Left lung (tissue), 4 donors: ENCODE measurements at regions not wholly inside any gene's neighbourhood (a gene's known extent, or its start where the extent isn't known, plus 50 kb on each side); places are given as distances from the start of the nearest gene placed in this dataset.

Experiments used
- ATAC-seq: fragments of 200-7000 bp; cut with Tn5 transposase; one replicate; pipeline ENCODE4 v1.9.1; 2020; ENCODE audit warnings: moderate library complexity
- DNase-seq, 4 donors: peaks; one replicate each; pipeline ENCODE4 v3.0.0-alpha.2; 2013 to 2020
- H3K27ac ChIP-seq, 2 donors: fragments of 200-600 bp; sonication (generic) in 1 of 2; one replicate each; pipeline versions ENCODE4 v1.5.0 to v1.8.0; 2020 to 2021
- H3K27me3 ChIP-seq, 2 donors: fragments of 200-600 bp; sonication (generic) in 1 of 2; one replicate each; pipeline versions ENCODE4 v1.5.0 to v1.8.0; 2020 to 2021
- H3K36me3 ChIP-seq, 2 donors: fragments of 200-600 bp; sonication (generic) in 1 of 2; one replicate each; pipeline versions ENCODE4 v1.5.0 to v1.8.0; 2020 to 2021
- H3K4me1 ChIP-seq, 2 donors: fragments of 200-600 bp; one replicate each; pipeline ENCODE4 v1.8.0; 2021
- H3K4me3 ChIP-seq, 2 donors: fragments of 200-600 bp; sonication (generic) in 1 of 2; one replicate each; pipeline versions ENCODE4 v1.5.0 to v1.8.0; 2020 to 2021; ENCODE audit warnings: mild to moderate bottlenecking in 1 of 2
- H3K9me3 ChIP-seq, 2 donors: fragments of 200-600 bp; sonication (generic) in 1 of 2; one replicate each; pipeline versions ENCODE4 v1.5.0 to v1.8.0; 2020 to 2021
- CTCF ChIP-seq, 2 donors: fragments of 200-600 bp; sonication (generic) in 1 of 2; IDR thresholded peaks; one replicate each; pipeline versions ENCODE4 v1.5.0 to v1.8.0; 2021; ENCODE audit warnings: antibody characterized with exemption in 2 of 2
- intact Hi-C, 2 donors: fragments of 100-400 bp; cut with DNase I; formaldehyde crosslinking; loops; one replicate each; pipeline versions ENCODE4 v1.11.2 to v1.14.2; 2022
- donor health status: DM: no; HTN: yes; CAD: no.
- donor health status: DM: no; HTN: no; CAD: no.

- intact Hi-C loops, result no loop called here
- no peak overlapping the region for H3K4me3 ChIP-seq
- no peaks in the 10 kb centered on the region for H3K9me3 ChIP-seq
- H3K36me3 ChIP-seq, result no peaks in the 10 kb centered on the region
- no peak for TF ChIP-seq CTCF (IDR thresholded peaks at IDR 0.05)
- H3K27ac ChIP-seq, result no peak overlapping the region
- no peak for ATAC-seq
- H3K4me1 ChIP-seq, result no peaks in the 10 kb centered on the region
- no peaks in the 10 kb centered on the region for H3K27me3 ChIP-seq
- DNase-seq, result no peak
Measured at GRCh38 chr18:1573732-1574131, 669.1 kb downstream of the ADCYAP1 start.

GRCh38 chr18:1575084-1575483 lies 670.4 kb downstream of the ADCYAP1 start:
- no peaks in the 10 kb centered on the region for H3K9me3 ChIP-seq
- H3K36me3 ChIP-seq, result no peaks in the 10 kb centered on the region
- H3K27me3 ChIP-seq, result no peaks in the 10 kb centered on the region
- H3K27ac ChIP-seq, result no peak overlapping the region
- ATAC-seq (no peak), DNase-seq (no peak)
- H3K4me1 ChIP-seq, result no peaks in the 10 kb centered on the region
- intact Hi-C loops, result no loop called here
- H3K4me3 ChIP-seq, result no peak overlapping the region
- no peak for TF ChIP-seq CTCF (IDR thresholded peaks at IDR 0.05)

- no peaks in the 10 kb centered on the region for H3K36me3 ChIP-seq
- intact Hi-C loops, result no loop called here
Measured at GRCh38 chr18:1578505-1578904, 673.8 kb downstream of the ADCYAP1 start.

GRCh38 chr18:1581581-1581980 lies 676.9 kb downstream of the ADCYAP1 start:
- no peaks in the 10 kb centered on the region for H3K9me3 ChIP-seq
- intact Hi-C loops, result no loop called here
- no peak overlapping the region for H3K27ac ChIP-seq
- no peaks in the 10 kb centered on the region for H3K27me3 ChIP-seq
- H3K36me3 ChIP-seq, result no peaks in the 10 kb centered on the region
- no peak for ATAC-seq
- H3K4me3 ChIP-seq, result no peak overlapping the region
- H3K4me1 ChIP-seq, result no peaks in the 10 kb centered on the region
- no peak for TF ChIP-seq CTCF (IDR thresholded peaks at IDR 0.05)
- DNase-seq, result no peak

More at GRCh38 chr18:1578505-1578904, 673.8 kb downstream of the ADCYAP1 start:
- Histone ChIP-seq H3K9me3 (no peaks in the 10 kb centered on the region), H3K4me3 (no peak overlapping the region), H3K4me1 (no peaks in the 10 kb centered on the region), H3K27ac (no peak overlapping the region), H3K27me3 (no peaks in the 10 kb centered on the region)
- ATAC-seq, result no peak
- peak in 1 of 4 donors; percentile 8 for DNase-seq
- TF ChIP-seq CTCF (IDR thresholded peaks at IDR 0.05), result no peak

GRCh38 chr18:1585881-1586488 lies 681.3 kb downstream of the ADCYAP1 start:
- peak; percentile 28 to 34 for TF ChIP-seq CTCF (IDR thresholded peaks at IDR 0.05)
- Histone ChIP-seq H3K4me1 (no peaks in the 10 kb centered on the region), H3K36me3 (no peaks in the 10 kb centered on the region), H3K9me3 (no peaks in the 10 kb centered on the region), H3K27me3 (no peaks in the 10 kb centered on the region), H3K27ac (no peak overlapping the region), H3K4me3 (no peak overlapping the region)
- peak; percentile 77 for ATAC-seq
- intact Hi-C loops, result no loop called here
- DNase-seq, result peak in 2 of 4 donors; percentile 13
